NCI-H1105 treated with DMSO at 0.1 percent for 48 hours (cell line): ENCODE measurements at regions not wholly inside any gene's neighbourhood (a gene's known extent, or its start where the extent isn't known, plus 50 kb on each side); places are given as distances from the start of the nearest gene placed in this dataset.

ENCODE experiments used
- DNase-seq: peaks from one replicate; lab custom pipeline; 2025; lab: John Stamatoyannopoulos, UW

DNA sequence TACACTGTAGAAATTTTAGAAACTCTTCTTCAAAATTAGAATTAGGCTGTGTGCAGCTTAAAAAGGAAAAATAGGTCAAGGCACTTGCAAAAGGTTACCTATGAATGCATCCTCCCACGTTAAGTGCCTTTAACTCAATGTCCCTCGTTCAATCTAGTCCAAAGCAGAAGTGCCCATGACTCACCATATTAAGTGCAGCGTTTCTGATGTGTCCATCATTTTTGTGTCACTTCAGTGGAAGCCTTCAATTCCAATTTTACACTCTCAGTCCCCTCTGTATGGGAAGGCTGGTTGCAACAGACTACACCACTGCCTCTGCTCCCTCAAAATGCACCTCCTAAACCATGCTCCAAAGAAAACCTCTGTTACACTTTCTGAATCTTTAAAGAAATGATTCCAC, 53.4 kb downstream of the FOXB1 start:
- no peak for DNase-seq

DNA sequence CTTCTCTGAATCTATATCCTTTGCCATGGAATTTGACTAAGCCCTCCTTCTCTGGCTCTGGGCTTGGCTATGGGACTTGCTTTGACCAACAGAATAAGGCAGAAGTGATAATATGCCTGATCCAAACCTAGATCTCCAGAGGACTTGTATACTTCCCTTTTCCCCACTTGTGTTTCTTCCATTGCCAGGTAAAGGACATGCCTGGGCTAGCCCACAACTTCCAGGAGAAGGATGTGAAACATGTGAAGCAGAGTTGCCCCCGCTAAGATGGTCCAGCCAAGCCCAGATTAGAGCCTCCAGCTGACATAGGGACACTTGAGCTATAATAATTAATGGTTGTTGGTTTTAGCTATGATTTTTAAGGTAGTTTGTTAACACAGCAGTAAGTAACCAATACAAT, 55.1 kb downstream of the FOXB1 start:
- no peak for DNase-seq

DNA sequence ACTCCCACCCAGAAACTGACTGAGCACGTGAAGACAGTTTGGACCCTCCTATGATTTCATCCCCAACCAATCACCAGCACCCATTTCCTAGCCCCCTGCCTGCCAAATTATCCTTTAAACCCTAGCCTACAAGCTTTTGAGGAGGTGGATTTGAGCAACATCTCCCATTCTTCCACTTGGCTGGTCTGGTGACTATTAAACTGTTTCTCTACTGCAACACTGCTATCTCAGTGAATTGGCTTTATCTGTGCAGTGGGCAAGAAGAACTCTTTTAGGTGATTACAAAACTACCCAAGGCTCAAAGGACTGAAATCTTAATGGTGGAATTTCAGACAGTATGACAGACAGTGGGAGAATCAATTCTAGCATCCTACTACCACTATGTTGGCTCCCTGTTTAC, 57.6 kb downstream of the FOXB1 start:
- no peak for DNase-seq

DNA sequence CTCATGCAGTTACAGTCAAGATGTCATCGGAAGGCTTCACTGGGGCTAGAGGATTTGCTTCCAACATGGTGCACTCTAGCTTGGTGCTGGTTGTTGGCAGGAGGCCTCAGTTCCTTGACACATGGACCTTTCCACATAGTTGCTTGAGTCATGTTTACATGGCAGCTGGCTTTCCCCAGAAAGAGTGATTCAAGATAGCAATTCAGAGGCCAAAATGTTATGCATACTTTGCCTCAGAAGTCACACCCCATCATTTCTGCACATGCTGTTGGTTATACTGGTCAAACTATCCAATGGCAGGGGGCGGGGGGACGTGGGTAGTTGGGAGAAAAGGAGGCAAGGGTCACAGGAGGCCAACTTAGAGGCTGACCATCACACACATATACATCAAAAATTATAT, 58.7 kb downstream of the FOXB1 start:
- no peak for DNase-seq

DNA sequence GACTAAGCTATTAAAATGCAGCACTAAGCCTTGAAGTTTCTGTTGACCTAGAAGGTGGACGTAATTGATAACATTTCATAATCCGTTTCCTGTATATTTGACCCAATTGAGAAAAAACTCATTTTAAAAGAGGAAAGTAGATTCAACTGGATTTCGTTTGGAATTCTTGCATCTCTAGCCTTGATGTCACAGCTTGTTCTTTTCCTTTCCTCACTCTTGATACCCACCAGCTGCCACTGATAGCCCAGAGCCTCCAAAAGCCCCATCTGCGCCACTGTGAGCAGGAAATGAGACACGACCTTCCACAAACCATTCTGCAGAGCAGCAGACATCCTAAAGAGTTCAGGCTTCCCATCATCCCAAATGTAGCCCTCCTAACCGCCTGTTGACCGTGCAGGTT, 61.8 kb downstream of the FOXB1 start:
- no peak for DNase-seq

DNA sequence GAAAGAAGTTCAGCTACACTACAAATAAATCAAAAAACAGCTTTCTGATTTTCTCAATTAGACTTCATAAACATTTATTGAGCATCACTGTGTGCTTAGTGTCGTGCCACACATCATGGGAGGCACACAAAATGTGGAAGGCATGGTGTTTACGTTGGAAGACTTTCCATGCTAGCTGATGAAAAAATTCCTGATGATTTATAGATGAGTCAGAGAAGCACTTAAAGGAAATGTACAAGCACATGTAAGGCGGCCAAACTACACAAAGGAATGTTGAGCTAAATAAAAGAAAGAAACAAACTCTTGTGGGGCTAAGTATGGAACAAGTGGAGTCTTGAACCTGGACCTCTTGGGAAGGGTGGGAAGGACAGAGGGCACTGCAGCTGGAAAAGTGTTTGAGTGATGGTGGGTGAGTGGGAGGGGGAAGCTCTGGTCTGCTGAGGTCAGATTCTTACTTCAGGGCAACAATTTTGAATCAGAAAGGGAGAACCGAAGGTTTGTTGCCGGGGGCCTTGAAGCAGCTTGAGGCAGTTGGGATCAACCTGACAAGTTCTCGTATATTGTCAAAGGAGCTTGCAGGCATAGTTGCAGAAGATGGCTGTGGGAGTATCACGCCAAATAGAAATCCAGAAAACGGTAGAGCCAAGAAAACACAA, 66.9 kb downstream of the FOXB1 start:
- DNase-seq: no peak

DNA sequence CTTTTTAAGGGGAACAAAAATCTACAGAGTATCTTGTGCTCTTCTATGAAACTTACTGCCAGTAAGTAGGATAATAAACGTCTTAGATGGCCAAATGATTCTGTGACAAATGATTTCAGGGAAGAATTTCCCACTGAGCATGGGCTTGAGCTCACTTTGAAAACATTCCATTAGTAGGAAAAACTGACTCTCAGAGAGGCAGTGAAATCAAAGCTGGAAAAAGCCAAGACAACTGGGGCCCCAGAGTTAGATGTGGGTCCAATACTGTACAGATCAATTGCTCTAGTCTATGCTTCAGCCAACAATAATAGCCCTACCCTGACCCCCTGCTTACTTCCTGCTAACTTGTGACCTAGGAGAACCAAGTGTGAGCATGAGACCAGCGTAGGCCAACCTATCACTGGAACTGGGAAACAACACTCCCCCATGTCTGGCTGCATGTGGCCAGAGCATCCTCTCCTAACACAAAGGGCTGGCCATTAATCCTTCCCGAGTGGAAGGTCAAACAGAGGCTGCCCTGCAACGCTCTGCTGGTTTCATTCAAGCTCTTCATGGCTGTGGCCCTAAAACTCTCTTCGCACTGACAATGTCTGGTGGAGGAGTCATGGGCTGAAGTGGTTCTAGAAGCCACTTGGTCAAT, 68.8 kb downstream of the FOXB1 start:
- DNase-seq: no peak

DNA sequence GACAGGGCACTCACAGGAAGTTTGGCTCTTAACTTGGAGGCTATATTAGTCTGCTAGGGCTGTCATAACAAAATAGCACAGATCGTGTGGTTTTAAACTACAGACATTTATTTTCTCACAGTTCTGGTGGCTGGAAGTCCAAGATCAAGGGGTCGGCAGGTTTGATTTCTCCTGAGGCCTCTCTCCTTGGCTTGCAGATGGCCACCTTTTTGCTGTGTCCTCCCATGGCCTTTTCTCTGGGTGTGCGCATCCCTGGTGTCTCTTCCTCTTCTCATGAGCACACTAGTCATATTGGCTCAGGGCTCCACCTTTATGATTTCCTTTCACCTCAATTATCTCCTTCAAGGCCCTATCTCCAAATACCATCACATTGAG, 69.3 kb downstream of the FOXB1 start:
- DNase-seq: no peak

DNA sequence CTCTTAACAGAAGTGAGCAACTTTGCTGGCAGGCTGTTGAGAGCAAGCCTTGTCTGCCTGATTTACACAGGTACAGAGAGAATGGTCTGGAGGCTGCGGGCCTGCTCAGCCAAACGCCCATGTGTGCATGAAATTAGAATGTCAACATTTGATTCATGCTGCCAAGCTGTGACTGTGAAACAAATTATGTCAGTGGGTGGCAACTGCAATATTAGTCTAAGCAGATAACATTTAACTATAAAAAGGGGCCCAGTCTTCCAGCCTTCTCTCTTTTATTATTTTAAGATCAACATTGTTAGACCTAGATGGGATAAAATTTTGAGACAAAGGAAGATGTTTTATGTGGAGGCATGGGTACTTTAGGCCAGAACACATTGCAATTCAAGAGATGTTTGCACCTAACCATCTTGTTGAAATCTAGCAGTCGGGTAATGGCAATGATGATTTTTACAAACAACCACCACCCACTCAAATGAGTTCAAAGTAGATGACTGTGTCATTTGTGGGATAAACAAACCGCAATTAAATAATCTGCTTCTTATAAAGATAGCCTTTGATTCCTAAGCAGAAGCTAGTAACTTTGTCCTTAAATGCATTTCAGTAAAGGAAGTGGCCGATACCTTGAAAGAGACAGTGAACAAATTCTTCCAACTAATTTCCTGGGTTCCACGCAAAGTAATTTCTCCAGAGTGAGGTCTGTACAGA, 70.2 kb downstream of the FOXB1 start:
- no peak for DNase-seq

DNA sequence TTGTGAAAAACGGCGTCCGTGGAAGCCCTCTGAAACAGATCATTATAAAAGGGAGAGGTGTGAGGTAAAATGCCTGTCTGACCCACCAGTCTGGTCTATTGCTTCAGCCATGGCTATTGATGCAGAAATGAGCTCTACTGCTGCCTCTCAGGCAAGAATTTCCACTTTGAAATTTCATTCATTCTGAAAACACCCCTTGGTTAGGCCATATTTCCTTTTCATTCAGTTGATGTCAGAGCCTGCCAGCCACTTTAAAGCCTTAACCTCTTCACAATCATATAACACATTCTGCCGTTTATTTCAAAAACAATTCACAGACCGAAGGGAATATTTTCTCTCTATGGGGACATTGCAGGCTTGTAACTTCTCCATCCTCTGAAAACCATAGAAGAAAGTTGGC, 71.9 kb downstream of the FOXB1 start:
- no peak for DNase-seq

DNA sequence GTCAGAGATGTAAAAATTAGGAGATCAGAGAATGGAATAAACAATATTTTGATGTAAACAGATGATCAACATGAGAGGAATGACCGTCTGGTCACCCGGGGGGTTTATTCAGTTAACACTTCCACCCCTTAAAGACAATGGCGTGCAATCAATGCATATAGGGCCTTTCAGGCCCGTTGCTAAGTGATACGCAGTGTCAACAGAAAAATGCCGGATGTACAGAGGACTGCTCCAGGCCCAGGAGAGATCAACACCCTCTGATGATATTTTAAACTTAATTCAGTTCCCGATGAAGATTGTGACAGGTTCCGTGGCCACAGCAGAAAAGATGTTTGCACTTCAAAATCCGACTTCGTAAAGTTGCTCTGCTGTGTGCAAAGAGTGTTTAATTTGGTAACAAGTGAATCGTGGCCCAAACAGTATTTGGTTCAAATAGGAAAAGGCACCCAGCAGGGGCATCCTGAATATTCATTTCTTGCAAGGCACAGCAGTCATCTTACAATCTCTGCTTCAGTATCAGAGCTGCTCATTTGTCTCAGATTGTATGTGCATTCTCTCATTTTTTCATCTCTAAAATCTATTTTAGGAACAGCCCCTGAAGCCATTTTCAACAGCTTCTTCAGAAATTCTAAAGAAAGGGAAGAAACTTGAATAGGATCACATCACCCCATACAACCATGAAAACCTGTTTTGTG, 72.6 kb downstream of the FOXB1 start:
- no peak for DNase-seq

DNA sequence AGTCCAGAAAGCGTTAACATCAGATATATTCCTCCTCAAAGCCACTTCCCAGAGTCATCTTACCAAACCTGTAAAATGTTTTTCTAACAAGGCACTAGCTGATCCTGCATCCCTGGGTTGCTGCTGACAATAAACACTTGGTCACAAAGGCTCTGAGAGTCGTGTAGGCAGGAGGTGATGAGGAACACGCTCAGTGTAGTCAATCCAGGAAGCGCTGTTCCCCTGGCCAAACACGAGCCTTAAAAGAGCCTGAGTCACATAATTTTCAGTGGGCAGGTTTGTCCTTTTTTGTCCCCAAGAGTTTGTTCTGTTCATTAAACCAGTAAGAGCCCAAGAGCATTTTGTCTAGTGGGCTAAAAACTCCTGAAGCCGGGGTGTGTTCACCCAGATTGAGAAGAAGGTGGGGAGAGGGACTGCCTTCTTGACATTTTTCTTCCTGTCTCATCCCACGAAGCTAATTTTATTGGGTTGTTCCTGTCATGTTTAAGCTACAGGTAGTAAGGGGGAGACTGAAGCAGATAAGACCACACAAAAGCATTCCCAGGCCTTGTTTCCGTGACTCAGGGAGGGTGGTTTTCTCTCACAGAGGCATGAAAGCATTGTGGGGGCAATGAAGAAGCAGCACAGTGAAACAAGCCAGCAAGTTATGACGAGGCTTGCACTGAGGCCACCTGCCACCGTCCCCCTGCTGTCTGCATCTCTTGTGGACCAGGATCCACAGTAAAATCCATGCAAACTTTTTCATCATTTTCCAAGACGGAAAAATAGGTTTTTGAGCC, 73.7 kb downstream of the FOXB1 start:
- DNase-seq: no peak

DNA sequence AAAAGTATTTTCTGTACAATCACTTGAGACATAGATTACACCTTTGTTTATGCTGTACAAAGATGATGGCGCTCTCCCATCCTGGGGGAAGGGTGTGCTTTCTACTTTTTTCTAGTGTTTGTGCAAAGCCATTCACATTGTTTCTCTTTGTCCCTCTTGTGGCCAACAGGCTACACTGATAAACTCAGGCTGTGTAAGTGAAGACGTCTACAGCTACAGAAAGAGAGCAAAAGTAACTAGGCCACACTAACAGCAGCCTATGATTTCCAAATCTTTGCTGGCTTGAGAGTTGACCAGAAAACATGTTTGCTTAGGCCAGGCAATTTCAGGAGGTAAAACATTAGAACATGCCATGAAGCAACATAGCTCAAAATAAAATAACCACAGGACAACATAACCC, 75.1 kb downstream of the FOXB1 start:
- DNase-seq: no peak

DNA sequence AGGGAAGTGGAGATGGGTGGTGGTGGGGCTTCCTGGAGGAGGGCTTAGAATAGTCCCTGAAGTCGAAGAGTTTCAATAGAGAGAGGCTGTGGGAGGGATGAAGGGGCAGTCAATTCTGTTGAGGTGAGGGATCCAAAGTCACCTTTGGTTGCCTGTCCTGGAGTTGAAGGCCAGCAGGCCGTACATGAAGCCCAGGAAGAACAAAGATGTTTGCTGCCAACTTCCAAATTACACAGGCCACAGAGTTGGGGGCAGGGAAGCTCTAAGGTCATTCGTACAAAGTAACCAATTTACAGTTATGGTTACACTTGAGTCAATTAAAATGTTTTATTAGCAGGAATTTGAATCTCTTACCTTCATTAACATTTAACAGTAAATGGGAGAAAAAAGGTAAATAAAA, 77.9 kb downstream of the FOXB1 start:
- no peak for DNase-seq

DNA sequence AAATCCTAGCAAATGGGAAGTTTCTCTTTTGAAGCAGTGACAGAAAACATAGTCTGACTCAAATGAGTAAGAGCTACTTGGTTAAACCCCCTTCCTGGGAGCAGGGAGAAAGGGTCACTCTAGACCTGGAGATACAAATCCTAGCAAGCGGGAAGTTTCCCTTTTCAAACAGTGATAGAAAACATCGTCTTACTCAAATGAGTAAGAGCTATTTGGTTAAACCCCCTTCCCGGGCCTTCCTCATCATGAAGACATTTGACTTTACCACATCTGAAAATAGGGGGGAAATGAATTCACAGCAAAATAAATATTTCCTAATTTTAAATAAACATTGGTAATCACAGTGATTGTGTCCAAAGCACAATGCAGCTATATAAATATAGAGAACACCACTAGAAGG, 79.2 kb downstream of the FOXB1 start:
- DNase-seq: no peak

DNA sequence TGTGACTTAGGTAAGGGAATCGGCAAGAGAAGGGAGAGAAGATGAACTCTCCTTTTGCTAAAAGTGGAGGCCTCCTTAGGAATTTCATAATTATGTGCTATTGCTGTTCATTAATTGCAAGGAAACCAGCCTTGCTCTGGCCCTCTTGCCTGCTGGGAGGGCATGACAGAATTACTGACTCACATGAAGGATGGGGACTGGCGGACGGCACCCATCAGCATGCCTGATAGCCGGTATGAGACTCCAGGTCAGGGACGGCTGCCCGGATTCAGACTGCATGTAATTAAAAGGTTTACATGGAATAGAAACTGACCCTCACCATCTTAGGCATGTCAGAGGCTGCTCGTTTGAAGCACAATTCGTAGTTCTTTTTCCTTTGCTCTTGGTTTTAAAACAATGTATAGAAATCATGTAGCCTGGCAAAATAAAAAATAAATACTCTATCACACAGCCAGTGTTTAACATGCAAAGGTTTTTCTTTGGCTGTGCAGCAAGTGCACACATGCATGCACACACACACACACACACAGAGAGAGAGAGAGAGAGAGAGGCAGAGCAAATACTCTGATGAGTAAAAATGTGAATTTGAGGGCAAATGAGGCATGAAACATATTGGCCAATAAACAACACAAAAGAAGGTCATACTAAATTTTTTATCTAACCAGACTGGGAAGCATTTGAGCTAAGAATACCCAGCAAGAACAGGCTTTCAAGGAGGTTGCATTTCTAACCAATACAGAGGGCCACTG, 82.7 kb downstream of the FOXB1 start:
- no peak for DNase-seq

DNA sequence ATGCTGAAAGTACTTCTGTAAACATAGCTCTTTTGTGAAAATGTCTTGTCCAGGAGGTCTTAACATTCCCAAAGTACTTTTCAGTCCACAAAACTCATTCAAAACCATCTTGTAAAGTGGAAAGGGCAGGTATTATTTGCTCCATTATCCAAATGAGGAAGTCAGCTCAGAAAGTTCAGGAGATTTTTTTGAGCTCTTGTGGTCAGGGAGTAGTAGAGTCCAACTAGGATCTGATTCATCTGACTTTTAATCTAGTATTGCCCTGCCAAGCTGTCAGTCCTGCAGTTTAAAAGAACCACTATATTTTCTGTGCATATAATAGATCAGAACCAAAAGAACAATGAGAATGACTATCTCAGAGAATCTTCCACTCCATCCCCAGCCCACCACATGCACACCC, 83.5 kb downstream of the FOXB1 start:
- DNase-seq: no peak

DNA sequence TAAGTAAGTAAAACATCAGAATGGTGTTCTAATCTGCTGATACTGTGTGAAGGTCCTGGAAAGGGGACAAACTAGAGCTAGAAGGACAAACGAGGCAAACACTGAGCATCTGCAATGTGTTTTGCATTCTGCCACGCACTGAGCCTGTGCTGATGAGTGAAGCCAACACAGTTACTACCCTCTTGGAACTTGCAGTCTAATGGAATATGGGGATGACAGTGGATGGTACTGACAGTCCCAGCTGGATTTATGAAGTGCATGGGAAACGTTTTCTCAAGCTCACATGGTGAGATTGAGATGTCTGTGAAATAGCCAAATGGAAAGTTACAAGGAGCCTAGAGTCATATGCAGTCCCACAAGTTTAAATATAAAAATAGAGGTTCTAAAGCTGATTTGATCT, 86.6 kb downstream of the FOXB1 start:
- DNase-seq: no peak

DNA sequence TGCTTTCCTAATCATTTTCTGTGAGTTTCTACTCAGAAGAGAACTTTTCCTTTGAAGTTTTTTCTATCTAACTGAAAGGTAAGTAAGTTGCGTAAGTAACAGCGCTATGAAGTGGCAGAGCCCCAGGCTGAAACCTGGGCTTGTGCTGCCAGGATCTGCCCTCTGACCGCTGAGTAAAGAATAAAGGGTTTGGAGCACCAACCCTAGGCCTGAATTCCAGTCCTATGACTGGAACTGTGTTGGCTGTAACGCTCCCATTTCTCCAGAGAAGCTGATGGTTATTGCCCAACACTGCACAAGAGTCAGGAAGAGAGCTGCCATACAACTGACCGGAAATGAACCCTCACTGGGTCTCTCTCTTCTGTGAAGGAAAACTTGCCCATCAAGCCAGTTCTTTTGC, 87.0 kb downstream of the FOXB1 start:
- DNase-seq: no peak

DNA sequence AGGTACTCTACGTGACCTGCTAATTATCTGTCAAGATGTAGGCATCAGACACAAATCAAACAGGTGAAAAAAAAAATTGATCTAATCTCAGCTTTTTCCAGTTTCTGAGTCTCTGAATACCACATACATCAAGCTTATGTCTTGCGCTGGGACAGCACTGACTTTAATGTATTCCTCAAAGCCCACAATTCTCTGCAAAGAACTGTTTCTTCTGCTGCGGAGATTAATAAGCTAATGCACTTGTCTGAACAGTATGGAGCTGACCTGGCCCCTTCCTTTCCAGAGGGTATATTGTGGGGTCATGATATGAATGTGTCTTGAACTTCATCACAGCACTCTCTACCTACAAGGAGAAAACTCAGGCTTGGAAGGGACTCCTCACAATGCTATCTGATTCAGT, 87.8 kb downstream of the FOXB1 start:
- DNase-seq: no peak

DNA sequence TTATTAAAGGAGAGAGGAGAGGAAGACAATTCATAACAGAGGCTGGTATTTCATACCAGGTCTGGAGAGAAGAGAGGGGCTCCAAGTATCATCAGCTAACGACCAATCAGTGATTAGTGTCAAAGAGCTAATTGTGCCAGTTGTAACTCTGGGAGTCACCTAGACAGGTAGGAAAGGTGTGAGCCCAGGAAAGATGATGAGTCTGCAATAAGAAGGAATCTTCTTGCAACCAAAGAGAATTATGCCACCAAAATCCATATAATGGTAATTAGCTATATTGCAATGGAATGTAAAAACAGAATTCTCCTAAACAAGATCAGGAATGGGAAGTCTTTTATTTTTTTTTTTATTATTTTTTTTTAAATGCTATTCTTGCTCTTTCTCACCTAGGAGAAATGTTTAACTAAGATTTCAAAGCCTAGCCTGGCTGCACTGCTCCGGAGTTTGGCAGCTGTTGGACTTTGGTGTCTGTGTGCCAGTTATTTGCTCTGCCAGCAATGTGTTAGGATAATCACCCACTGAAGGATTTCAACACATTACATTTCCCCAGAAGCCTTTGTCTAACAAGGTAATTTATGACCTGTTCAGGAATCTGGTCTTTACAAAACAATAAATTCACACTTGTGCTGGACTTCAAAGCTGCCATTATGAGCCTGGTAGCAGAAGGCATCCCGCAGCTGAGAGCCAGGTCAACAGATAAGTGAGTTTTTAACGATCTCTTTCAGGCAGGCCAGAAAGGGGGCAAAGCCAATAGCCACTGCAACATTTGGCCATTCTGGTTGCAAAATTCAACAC, 89.4 kb downstream of the FOXB1 start:
- peak; percentile 43 for DNase-seq
